Fibroblast of lung (primary cell): ENCODE measurements at regions not wholly inside any gene's neighbourhood (a gene's known extent, or its start where the extent isn't known, plus 50 kb on each side); places are given as distances from the start of the nearest gene placed in this dataset.

Experiments used
- DNase-seq, 2 donors: peaks; one replicate each; pipeline versions ENCODE4 v3.0.0 to v3.0.0-alpha.2; 2010; ENCODE audit warnings: low read depth in 2 of 2
- H2AFZ ChIP-seq: 2 replicates; pipeline ENCODE4 v1.5.1; 2012; ENCODE audit warnings: low read length, control low read depth, inconsistent platforms
- H3K27ac ChIP-seq: 2 replicates; pipeline ENCODE4 v1.5.1; 2011; ENCODE audit warnings: low read length, control low read depth; ENCODE audit not compliant: insufficient read depth
- H3K27me3 ChIP-seq: 2 replicates; pipeline ENCODE4 v1.5.1; 2011; ENCODE audit warnings: mild to moderate bottlenecking, low read length; ENCODE audit not compliant: control insufficient read depth, insufficient read depth
- H3K36me3 ChIP-seq: 2 replicates; pipeline ENCODE4 v1.5.1; 2011; ENCODE audit warnings: low read length; ENCODE audit not compliant: control insufficient read depth, insufficient read depth
- H3K4me1 ChIP-seq: 2 replicates; pipeline ENCODE4 v1.5.1; 2011; ENCODE audit warnings: low read length; ENCODE audit not compliant: control insufficient read depth, insufficient read depth; ENCODE audit errors: extremely low read depth
- H3K4me2 ChIP-seq: 2 replicates; pipeline ENCODE4 v1.5.1; 2011; ENCODE audit warnings: low read length, control low read depth; ENCODE audit not compliant: insufficient read depth; ENCODE audit errors: extremely low read depth
- H3K4me3 ChIP-seq, 4 experiments: fragments of 200-600 bp in 1 of 4; sonication (generic) in 1 of 4; replicated peaks in 1 of 4; 2 replicates each; pipeline ENCODE4 v1.5.1; 2011 to 2016; ENCODE audit warnings: low read length in 4 of 4, low read depth in 3 of 4, mild to moderate bottlenecking in 3 of 4, control low read depth in 2 of 4, inconsistent platforms in 1 of 4, mixed read lengths in 1 of 4; ENCODE audit not compliant: insufficient read depth in 1 of 4; ENCODE audit errors: control extremely low read depth in 1 of 4
- H3K79me2 ChIP-seq: 2 replicates; pipeline ENCODE4 v1.5.1; 2012; ENCODE audit warnings: mild to moderate bottlenecking, low read length, inconsistent platforms; ENCODE audit not compliant: control insufficient read depth, insufficient read depth
- H3K9ac ChIP-seq: 2 replicates; pipeline ENCODE4 v1.5.1; 2011; ENCODE audit warnings: mild to moderate bottlenecking, low read length, control low read depth; ENCODE audit not compliant: insufficient read depth
- H3K9me3 ChIP-seq: 2 replicates; pipeline ENCODE4 v1.5.1; 2012; ENCODE audit warnings: low read depth, low read length; ENCODE audit not compliant: control insufficient read depth, insufficient read depth
- H4K20me1 ChIP-seq: 2 replicates; pipeline ENCODE4 v1.5.1; 2011; ENCODE audit warnings: low read length; ENCODE audit not compliant: control insufficient read depth, insufficient read depth; ENCODE audit errors: extremely low read depth
- CTCF ChIP-seq, 2 donors: IDR thresholded peaks in 1 of 2; conservative IDR thresholded peaks in 1 of 2; 1 replicate in 1 of 2; 2 replicates in 1 of 2; pipeline ENCODE4 v1.5.1; 2011 to 2012; ENCODE audit warnings: low read length in 2 of 2, control low read depth in 1 of 2, inconsistent platforms in 1 of 2, low read depth in 1 of 2, mild to moderate bottlenecking in 1 of 2
- EZH2 ChIP-seq: IDR thresholded peaks from 2 replicates; pipeline ENCODE4 v1.5.1; 2012; ENCODE audit warnings: low read length, control low read depth, mild to moderate bottlenecking; ENCODE audit errors: missing control alignments

- Histone ChIP-seq H2AFZ (no peak overlapping the region), H3K36me3 (no peaks in the 10 kb centered on the region), H3K9ac (no peak overlapping the region), H3K27me3 (no peaks in the 10 kb centered on the region), H3K9me3 (no peaks in the 10 kb centered on the region), H3K27ac (no peak overlapping the region), H3K79me2 (no peaks in the 10 kb centered on the region), H3K4me2 (no peak overlapping the region), H3K4me1 (no peaks in the 10 kb centered on the region), H3K4me3 (no peak overlapping the region), H4K20me1 (no peaks in the 10 kb centered on the region)
- no peak for DNase-seq
- TF ChIP-seq CTCF (conservative IDR thresholded peaks at IDR 0.05 in 1 of 2, IDR thresholded peaks at IDR 0.05 in 1 of 2; ENCODE audit: low read depth in 1 of 2, low read length in 2 of 2): no peak
- no peak for TF ChIP-seq EZH2
These were observed 120.4 kb upstream of the ATF7IP start for GRCh38 chr12:14244876-14245669.

- no peak for DNase-seq
- no peak overlapping the region for H3K9ac ChIP-seq
- H3K4me2 ChIP-seq: no peak overlapping the region
- TF ChIP-seq CTCF (conservative IDR thresholded peaks at IDR 0.05 in 1 of 2, IDR thresholded peaks at IDR 0.05 in 1 of 2; ENCODE audit: low read depth in 1 of 2, low read length in 2 of 2) (no peak), EZH2 (no peak)
- H3K27me3 ChIP-seq: no peaks in the 10 kb centered on the region
- no peak overlapping the region for H3K4me3 ChIP-seq
- H3K4me1 ChIP-seq: no peaks in the 10 kb centered on the region
- no peaks in the 10 kb centered on the region for H3K9me3 ChIP-seq
- H3K36me3 ChIP-seq: no peaks in the 10 kb centered on the region
- no peaks in the 10 kb centered on the region for H4K20me1 ChIP-seq
- no peak overlapping the region for H2AFZ ChIP-seq
- no peaks in the 10 kb centered on the region for H3K79me2 ChIP-seq
- H3K27ac ChIP-seq: no peak overlapping the region
These were observed 118.3 kb upstream of the ATF7IP start for GRCh38 chr12:14247166-14247565.

DNA sequence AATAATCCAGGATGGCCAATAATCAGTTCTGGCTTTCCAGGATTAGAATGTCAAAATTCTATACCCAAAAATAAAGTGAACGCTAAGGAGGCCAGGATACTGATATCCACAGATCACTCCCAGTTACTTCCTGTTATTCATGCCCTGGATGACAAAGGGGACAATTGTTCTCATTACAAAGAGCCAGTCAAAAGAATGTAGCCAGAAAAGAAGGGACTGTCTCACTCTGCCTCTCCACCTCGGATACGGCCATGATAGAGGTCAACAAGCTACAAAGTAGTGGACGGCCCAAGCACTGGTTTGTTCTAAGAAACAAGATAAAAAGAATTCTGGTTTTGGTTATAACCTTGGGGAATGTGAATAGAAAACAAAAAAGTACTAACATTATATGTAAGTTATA is 116.1 kb upstream of the ATF7IP start:
- H3K79me2 ChIP-seq: no peaks in the 10 kb centered on the region
- no peaks in the 10 kb centered on the region for H3K27me3 ChIP-seq
- no peak overlapping the region for H3K4me3 ChIP-seq
- no peak overlapping the region for H3K4me2 ChIP-seq
- H3K4me1 ChIP-seq: no peaks in the 10 kb centered on the region
- no peak overlapping the region for H2AFZ ChIP-seq
- H4K20me1 ChIP-seq: no peaks in the 10 kb centered on the region
- TF ChIP-seq EZH2 (no peak), CTCF (conservative IDR thresholded peaks at IDR 0.05 in 1 of 2, IDR thresholded peaks at IDR 0.05 in 1 of 2; ENCODE audit: low read depth in 1 of 2, low read length in 2 of 2) (no peak)
- no peak overlapping the region for H3K9ac ChIP-seq
- no peak overlapping the region for H3K27ac ChIP-seq
- DNase-seq: no peak
- H3K9me3 ChIP-seq: no peaks in the 10 kb centered on the region
- no peaks in the 10 kb centered on the region for H3K36me3 ChIP-seq
